ENCODE measurements at regions not wholly inside any gene's neighbourhood (a gene's known extent, or its start where the extent isn't known, plus 50 kb on each side); places are given as distances from the start of the nearest gene placed in this dataset.

DNA sequence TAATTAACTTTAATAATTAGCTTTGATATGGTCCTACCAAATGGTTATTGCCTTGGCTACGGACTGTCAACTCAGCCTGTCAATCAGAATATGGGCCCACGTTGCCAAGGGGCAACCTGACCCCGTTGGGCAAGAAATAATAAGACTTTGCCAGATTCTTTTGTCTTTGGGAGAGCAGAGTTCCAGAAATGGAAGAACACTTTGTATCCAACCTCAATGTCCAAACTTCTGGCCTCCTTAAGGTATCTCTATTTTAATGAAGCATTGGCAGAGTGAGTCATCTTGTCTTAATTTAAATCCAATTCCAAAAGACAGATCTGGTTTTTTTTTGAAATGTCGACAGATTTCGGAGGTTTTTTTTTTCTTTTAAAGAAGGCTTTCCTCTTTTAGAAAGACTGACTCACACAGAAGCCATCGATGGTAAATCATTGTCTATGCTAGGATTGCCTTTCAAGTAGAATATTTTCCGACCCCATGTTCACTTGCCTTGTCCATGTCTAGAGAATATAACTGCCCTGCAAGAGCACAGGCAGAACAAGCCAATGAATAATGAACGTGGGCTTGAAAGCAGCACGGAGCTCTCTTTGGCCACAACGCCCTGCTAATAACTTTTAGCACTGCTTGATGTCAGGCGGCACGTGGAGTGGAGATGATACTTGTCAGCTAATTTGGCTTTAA lies 190.3 kb upstream of the GATB start:
- DNase-seq (ENCODE audit: low read depth in 2 of 2, low spot score in 1 of 2): no peak

DNA sequence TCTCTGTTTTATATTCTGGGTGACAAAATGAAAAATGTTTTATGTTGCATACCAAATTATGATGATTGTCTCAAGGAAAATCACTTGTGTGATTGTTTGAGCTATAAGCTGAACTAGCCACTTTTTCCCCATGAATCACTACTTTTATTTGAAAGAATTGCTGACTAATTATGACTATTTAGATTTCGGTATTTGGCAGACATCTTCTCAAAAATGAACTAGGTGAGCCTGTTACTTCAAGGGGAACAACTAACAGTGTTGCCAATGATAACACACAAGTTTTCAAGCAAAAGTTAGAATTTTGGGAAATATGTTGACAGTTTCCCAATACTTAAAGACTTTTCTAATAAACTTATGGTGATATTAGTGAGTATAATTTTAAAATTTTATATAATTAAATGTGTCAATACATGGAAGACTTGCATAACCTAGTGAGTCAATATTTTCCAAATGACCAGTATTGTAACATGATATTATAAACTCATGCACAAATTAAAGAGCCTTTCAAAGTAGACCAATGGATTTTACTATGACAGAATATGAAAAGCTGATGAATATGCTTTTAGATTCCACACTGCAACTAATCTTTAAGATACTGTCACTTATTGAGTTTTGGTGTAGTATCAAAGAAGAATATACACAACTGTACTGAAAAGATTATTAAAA lies 187.7 kb upstream of the GATB start:
- no peak for DNase-seq (ENCODE audit: low read depth in 2 of 2, low spot score in 1 of 2)

DNA sequence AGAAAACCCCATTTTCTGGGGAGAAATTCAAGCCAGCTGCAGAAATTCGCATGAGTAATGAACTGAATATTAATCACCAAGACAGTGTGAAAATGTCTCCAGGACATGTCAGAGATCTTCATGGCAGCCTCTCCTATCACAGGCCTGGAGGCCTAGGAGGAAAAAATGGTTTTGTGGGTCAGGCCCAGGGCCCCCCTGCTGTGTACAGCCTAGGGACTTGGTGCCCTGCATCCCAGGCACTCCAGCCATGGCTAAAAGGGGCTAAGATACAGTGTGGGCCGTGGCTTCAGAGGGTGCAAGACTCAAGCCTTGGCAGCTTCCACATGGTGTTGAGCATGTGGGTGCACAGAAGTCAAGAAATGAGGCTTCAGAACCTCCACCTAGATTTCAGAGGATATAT lies 185.9 kb upstream of the GATB start:
- no peak for DNase-seq (ENCODE audit: low read depth in 2 of 2, low spot score in 1 of 2)

DNA sequence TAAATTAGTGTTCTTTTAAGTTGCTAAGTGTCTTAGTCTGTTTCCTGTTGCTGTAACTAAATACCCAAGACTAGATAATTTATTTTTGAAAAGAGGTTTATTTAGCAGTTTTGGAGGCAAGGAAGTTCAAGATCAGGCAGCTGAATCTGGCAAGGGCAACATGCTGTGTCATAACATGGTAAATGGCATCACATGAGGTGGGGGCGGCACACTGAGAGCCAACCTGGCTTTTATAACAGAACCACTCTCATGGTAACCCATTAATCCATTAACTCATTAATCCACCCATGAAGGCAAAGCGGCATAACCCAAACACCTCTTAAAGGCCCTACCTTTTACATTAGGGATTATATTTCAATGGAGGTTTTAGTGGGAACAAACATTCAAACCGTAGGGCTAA lies 182.2 kb upstream of the GATB start:
- DNase-seq (ENCODE audit: low read depth in 2 of 2, low spot score in 1 of 2): no peak

DNA sequence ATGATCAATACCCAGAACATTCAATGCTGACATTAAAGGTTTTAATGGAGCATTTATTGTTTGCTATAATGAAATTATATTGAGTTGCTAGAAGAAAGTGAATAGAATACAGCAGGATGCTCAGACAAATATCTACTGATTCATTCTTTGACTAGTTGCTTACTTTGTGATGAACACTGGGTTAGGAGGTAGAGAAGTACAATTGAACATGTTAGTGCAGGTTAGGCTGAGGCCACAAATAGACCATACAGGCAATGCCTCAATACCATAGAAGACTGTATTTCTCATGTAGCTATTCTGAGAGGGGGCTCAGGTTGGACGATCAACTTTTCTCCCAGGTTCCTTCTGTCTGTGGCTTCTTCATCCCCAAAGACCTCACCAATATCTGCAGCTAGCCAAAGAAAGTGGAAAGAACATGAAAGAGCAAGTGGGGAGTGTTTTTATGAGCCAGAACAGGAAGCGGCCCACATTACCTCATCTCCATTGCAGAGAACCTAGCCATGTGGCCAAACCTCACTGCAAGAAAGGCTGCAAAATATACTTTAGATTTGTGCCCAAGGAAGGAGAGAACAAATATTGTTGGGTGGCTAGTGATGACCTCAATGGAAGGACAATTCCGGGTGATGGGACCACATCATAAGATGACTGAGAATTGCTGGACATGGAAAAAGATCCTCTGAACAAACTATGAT lies 180.3 kb upstream of the GATB start:
- DNase-seq (ENCODE audit: low read depth in 2 of 2, low spot score in 1 of 2): no peak

DNA sequence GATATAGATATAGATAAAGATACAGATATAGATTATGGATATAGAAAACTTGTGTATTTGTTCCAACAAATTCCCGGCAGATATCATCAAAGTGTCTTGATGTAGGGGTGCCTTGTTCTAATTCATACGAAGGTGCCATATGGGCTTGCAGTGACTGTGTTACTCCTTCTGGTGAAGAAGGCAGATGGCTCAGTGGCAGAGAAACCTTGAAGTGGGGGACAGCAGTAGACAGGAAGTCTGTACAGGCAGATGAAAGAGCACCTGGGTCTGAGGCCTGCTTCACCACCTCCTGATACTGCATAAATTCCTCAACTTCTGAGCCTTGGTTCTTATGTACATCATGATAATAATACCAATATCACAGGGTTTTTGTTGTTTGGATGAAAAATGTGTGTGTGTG lies 179.5 kb upstream of the GATB start:
- DNase-seq (ENCODE audit: low read depth in 2 of 2, low spot score in 1 of 2): no peak

DNA sequence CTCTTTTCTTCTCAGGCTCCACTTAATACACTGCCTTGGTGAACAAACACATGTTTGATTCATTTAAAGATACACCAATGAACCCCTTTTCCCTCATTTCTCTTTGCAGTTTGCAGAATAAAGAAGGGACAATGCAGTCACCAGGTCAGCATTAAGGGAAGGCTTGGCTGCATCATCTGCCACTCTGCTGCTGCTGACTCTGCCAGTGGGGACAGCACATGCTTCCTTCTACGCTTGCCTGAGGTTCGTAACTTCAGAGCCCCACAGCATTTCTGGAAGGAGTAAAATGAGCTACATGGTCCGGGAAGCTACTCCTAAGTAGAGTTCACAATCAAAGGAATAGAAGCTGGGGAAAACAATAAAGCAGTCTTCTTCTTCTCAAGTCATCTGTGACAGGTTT lies 178.9 kb upstream of the GATB start:
- no peak for DNase-seq (ENCODE audit: low read depth in 2 of 2, low spot score in 1 of 2)

DNA sequence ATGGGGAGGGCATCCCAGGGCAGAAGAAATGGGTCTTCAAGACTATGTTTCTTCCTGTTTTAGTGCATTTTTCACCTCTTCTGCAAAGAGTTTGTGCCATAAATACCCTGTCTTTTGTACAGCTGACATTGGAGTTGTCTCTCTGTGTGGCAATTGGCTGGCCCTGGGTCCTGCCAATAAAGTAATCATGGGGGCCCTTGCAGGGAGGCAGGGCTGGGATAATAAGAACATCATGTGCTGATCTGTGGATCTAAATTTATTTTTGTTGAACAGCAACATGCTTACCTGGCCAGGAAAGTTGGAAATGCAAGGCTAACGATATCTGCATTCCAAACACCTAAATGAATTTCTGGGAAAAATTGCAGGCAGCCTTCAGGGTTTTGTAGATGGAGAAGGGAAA lies 174.6 kb upstream of the GATB start:
- DNase-seq (ENCODE audit: low read depth in 2 of 2, low spot score in 1 of 2): no peak

DNA sequence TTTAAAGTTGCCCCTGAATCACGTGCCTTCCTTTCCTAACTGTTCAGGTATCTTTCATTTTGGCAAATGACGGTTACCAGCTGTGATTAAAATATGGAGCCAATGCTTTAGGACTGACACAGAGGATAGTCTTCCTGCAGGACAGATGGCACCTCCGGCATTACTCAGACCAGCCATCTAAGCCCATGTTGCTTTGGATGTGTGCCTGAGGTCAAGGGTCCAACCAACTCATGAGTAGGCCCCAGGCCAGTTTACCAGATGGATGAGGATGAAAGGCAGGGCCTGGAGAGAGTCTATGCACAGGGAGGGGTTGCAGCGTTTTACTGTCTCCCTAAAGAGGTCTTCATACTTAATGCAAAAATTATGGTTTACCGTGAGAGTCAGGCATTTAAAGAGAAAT lies 174.0 kb upstream of the GATB start:
- DNase-seq (ENCODE audit: low read depth in 2 of 2, low spot score in 1 of 2): no peak

DNA sequence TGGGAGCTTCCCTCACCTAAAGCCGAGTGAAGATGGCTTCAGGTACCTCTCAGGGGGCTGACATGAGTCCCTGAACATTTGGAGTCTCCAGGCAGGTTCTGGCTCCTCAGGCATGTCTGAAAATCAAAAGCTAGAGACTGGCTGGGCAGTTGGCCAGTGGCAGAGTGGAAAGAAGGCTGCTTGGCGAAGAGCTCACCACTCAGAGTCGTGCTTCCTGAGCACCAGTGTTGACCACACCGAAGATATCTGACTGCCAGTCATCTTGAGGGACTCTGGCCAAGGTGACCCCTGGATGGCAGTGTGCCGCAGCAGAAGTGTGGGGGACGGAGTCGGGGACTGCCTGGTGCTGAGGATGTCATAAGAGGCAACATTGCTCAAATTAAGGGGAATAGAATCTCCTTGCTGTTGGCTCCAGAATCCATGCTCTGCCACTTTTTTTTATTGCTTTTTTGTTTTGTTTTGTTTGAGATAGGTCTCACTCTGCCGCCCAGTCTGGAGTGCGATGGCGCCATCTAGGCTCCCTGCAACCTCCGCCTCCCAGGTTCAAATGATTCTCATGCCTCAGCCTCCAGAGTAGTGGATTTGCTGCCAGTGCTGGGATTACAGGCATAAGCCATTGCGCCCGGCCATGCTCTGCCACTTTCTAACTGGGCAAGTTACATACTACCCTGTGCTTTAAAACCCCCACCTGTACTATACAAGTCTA lies 172.5 kb upstream of the GATB start:
- no peak for DNase-seq (ENCODE audit: low read depth in 2 of 2, low spot score in 1 of 2)

DNA sequence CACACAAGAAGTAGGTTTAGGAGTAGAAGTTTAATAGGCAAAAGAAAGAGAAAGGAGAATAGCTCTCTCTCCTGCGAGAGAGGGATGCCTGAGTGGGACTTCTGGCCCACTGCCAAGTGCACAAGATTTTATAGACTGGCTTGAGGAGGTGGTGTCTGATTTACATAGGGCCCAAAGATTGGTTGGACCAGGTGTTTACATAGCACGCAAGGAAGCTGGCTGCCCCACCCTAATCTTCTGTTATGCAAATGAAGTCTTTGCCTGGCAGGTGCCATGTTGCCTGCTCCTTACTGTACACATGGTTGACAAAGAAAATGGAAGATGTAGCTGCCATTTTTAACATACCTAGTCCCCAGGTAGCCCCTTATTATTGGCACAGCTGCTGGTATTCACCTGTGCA lies 170.8 kb upstream of the GATB start:
- DNase-seq (ENCODE audit: low read depth in 2 of 2, low spot score in 1 of 2): no peak

DNA sequence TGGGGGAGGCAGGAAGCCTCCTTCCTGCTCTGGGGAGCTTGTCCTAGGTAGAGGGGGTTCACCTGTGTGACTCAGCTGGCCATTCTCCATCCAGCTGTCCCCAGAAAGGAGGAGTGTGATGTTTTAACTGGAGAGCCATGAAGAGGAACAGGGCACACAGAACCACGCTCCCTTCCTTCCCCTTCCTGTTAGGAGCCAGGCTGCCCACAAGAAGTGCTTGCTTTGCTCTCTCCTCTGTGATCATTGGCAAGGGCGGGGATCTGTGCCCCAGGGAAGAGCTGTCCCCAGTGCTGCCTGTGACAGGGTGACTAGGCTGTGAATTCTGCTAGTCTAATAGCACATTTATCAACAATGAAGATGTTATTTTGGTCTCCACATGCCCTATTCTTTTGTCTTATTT lies 169.6 kb upstream of the GATB start:
- no peak for DNase-seq (ENCODE audit: low read depth in 2 of 2, low spot score in 1 of 2)

DNA sequence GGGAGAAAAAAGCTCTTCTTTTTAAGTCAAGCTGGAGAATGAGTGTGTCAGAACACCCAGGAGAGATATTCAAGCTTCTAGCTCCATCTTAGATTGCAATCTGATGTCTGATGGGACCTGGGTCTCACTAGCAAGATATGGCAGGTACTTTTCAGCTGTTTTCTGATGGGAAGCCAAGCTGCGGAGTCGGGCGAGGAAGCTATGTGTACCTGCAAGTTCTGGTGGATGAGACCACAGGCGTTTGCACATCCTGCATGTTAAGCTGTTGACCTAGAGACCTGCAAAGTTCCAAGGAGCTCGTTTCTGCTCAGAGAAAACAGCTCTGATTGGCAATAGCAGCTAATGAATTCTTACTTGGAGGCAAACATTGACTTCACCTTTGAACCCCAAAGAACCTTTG lies 167.3 kb upstream of the GATB start:
- no peak for DNase-seq (ENCODE audit: low read depth in 2 of 2, low spot score in 1 of 2)

DNA sequence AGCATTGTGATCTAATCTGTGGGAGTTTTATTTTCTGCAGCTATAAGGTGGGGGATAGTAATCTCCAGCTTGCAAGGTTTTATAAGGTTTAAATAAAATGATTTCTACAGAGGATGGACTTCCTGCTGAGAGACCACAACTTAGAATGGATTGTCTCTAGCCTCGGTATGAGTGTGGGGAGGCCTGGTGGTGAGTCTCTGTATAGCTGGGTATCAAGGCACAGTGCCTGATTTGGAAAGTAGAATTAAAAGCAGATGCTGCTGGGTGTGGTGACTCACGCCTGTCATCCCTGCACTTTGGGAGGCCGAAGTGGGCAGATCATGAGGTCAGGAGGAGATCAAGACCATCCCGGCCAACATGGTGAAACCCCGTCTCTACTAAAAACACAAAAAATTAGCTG lies 162.0 kb upstream of the GATB start:
- no peak for DNase-seq (ENCODE audit: low read depth in 2 of 2, low spot score in 1 of 2)

DNA sequence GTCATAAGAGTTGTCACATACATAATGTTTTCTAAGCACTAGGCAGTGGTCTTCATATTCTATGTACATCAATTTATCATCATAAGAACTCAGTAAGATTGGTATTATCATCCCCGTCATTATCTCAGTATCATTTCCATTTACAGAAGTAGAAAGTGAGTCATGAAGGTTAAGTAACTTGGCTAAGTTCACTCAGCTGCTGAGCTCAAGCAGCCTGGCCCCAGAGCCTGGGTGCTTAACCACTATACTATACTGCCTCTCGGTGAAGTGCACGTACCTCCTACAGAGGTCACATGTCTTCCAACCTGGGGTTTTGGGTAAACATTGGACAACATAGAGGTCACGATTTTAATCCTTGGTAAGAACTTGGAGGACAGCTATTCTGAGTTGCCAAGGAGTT lies 161.5 kb upstream of the GATB start:
- DNase-seq (ENCODE audit: low read depth in 2 of 2, low spot score in 1 of 2): no peak

DNA sequence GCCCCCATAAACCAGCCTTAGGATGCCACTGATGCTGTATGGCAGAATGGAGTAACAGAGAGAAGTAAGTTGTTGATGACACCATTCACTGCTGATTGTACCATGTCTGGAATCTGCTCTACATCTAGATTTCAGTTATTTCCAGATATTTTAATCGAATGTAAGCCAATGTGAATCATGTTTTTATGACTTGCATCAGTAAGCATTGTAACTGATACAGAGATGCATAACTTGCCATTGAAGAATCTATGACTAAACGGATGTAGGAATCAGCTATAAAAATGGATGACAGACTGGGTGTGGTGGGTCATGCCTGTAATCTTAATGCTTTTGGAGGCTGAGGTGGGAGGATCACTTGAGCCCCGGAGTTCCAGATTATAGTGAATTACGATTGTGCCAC lies 161.0 kb upstream of the GATB start:
- no peak for DNase-seq (ENCODE audit: low read depth in 2 of 2, low spot score in 1 of 2)

DNA sequence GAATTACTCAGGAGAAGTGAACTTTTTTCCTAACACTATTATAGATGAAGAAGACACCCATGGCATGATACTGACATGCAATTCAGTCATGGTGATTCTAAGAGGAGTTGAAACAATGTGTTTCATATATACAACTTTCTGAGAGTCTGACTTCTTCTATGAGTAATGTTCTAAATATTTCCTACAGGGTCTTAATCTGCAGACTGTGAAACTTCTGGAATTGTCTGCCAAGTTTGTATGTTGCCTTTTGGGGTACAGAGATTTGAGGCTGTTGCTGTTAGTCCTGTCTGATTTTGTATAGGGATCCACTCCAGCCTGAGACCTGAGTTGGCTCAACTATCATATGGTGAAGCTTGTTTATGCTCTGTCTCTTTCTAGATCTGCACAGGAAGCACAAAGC lies 160.6 kb upstream of the GATB start:
- no peak for DNase-seq (ENCODE audit: low read depth in 2 of 2, low spot score in 1 of 2)

DNA sequence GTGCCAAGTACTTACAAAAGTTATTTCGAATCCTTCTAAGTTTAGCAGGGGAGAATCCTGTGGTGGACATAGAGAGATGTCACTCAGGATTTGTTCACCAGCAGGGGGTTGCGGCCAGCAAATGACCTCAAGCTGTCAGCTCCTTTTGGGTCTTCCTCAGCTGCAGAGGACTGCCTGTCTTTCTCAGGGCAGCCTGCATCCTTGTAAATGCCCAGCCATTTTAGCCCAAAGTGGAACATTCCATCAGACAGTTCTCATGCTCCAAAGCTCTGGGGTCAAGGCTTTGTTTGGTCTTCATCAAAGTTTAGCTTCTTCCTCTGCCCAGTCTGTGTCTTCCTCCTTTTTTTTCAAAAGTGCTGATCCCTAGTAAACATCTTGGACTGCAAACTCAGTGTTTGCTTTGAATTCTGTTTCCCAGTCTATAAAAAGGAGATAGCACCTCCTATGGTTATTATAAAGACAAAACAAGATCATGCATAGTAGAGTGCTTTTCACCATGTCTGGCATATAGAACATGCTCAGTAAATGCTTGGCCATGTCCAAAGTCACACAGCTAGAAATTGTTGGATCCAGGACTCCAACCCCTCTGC lies 156.4 kb upstream of the GATB start:
- no peak for DNase-seq (ENCODE audit: low read depth in 2 of 2, low spot score in 1 of 2)

DNA sequence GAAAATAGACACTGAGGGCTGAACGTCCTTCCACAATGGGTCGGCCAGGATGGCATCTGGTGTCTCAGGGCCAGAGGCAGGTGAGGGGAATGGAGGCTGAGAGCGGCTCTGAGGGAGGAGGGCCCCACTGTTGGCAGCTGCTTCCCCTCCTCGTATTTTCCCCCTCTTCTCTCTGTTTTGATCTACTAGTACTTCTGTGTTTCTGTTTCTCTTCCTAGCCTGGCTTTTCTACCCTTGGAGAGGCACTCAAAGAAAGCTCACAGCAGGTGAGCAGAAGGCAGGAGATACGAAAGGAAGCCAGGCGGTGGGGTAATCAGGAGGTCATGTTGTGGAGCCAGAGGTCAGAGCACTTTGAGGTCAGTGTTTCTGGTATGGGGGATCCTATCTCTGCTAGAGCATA lies 151.8 kb upstream of the GATB start:
- no peak for DNase-seq (ENCODE audit: low read depth in 2 of 2, low spot score in 1 of 2)

DNA sequence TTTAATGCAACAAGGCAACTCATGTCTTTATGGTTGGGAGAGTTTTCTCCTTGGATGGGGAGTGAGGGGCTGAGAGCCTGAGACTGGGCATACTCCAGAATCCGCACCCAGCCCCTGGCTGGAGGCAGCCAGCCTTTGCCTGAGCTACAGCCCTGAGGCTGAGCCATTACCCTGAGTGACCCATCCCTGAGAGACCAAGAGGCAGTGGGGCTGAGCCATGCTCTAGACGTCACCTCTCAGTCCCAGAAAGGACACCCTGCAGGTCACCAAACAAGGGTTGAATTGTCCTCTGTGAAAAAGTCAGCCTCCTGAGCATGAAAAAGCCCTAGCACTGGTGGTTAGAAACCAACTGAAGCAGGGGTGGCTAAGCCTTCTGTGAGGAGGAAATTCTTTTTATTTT lies 151.2 kb upstream of the GATB start:
- no peak for DNase-seq (ENCODE audit: low read depth in 2 of 2, low spot score in 1 of 2)

DNA sequence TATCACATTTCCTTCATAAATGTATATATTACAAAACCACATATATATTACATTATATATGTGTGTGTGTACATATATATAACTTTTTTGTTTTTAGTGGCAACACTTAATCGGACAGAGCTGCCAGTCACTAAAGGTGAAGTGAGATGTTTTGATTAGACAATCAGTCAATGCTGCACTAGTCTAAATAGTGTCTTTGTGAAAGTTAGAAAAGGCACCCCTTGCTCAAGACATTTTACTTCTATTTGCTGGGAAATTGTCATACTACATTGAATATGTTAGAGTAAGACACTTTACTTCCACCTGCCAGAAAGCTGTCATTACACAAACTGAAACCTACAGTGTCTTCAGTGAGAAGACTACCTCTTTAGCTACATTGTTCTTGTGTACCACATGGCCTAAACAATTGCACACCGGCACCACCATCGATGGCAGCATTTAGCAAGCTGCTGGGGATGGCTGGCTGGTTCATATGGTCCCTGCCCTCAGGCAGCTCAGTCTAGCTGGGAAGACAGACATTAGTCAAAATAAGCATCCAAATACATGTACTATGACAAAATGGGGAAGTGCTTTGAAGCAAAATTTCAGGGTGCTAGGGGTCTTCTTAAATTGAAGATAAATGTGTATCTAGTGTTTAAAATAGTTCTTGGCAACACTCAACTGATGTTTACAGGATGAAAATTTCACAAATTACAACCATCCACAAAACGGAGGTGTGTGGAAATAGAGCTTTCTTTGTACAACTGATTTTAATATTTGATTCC lies 148.1 kb upstream of the GATB start:
- DNase-seq (ENCODE audit: low read depth in 2 of 2, low spot score in 1 of 2): no peak
